ENCODE measurements at regions not wholly inside any gene's neighbourhood (a gene's known extent, or its start where the extent isn't known, plus 50 kb on each side); places are given as distances from the start of the nearest gene placed in this dataset.

DNA sequence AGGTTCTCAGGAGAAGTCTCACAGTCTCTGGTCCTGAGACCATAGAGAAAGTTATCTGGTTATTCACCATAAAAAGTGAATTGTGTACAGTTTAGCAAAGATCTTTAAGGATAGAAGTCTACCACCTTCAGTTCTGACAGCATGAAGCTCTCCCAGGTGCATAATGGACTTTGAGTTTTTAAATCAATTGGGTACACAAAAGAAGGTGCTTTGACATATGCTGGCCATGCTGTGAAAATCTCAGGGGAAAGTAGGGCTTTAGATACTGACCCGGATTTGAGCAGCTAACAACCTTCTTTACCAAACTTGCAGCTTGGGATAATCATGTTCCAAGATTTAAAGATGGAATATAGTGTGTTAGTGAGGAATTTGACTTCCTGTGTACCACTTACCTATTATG is 264.2 kb downstream of the ZSWIM6 start:
- TF ChIP-seq FOXA2 (IDR thresholded peaks at IDR 0.05) (peak; percentile 34), NR2F2 (IDR thresholded peaks at IDR 0.05) (no peak), JUND (IDR thresholded peaks at IDR 0.05) (peak in 1 of 2 donors; percentile 21), EGR1 (IDR thresholded peaks at IDR 0.05; ENCODE audit: low read depth in 2 of 2) (no peak), GABPA (IDR thresholded peaks at IDR 0.05 in 1 of 2, conservative IDR thresholded peaks at IDR 0.05 in 1 of 2) (no peak), RXRA (IDR thresholded peaks at IDR 0.05) (peak; percentile 35 to 45), RAD21 (IDR thresholded peaks at IDR 0.05) (peak in 1 of 2 donors; percentile 51), HNF4A (conservative IDR thresholded peaks at IDR 0.05) (peak; percentile 85 to 92), HNF4G (IDR thresholded peaks at IDR 0.05) (peak; percentile 73), TAF1 (conservative IDR thresholded peaks at IDR 0.05) (no peak), SP1 (IDR thresholded peaks at IDR 0.05) (peak; percentile 40), YY1 (IDR thresholded peaks at IDR 0.05) (peak; percentile 45)
- TF ChIP-seq, protein P1, sequence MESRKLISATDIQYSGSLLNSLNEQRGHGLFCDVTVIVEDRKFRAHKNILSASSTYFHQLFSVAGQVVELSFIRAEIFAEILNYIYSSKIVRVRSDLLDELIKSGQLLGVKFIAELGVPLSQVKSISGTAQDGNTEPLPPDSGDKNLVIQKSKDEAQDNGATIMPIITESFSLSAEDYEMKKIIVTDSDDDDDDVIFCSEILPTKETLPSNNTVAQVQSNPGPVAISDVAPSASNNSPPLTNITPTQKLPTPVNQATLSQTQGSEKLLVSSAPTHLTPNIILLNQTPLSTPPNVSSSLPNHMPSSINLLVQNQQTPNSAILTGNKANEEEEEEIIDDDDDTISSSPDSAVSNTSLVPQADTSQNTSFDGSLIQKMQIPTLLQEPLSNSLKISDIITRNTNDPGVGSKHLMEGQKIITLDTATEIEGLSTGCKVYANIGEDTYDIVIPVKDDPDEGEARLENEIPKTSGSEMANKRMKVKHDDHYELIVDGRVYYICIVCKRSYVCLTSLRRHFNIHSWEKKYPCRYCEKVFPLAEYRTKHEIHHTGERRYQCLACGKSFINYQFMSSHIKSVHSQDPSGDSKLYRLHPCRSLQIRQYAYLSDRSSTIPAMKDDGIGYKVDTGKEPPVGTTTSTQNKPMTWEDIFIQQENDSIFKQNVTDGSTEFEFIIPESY (IDR thresholded peaks at IDR 0.05): peak; percentile 34
- TF ChIP-seq, protein P2, sequence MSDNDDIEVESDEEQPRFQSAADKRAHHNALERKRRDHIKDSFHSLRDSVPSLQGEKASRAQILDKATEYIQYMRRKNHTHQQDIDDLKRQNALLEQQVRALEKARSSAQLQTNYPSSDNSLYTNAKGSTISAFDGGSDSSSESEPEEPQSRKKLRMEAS (IDR thresholded peaks at IDR 0.05): peak; percentile 46
- TF ChIP-seq, protein P3, sequence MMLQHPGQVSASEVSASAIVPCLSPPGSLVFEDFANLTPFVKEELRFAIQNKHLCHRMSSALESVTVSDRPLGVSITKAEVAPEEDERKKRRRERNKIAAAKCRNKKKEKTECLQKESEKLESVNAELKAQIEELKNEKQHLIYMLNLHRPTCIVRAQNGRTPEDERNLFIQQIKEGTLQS (IDR thresholded peaks at IDR 0.05): no peak
- TF ChIP-seq, protein P4, sequence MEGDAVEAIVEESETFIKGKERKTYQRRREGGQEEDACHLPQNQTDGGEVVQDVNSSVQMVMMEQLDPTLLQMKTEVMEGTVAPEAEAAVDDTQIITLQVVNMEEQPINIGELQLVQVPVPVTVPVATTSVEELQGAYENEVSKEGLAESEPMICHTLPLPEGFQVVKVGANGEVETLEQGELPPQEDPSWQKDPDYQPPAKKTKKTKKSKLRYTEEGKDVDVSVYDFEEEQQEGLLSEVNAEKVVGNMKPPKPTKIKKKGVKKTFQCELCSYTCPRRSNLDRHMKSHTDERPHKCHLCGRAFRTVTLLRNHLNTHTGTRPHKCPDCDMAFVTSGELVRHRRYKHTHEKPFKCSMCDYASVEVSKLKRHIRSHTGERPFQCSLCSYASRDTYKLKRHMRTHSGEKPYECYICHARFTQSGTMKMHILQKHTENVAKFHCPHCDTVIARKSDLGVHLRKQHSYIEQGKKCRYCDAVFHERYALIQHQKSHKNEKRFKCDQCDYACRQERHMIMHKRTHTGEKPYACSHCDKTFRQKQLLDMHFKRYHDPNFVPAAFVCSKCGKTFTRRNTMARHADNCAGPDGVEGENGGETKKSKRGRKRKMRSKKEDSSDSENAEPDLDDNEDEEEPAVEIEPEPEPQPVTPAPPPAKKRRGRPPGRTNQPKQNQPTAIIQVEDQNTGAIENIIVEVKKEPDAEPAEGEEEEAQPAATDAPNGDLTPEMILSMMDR (IDR thresholded peaks at IDR 0.05; ENCODE audit: low read depth, low read length, missing input control): no peak
- Histone ChIP-seq H3K4me3 (ENCODE audit: low read depth in 1 of 3, low read length in 3 of 3) (no peak overlapping the region), H3K4me1 (ENCODE audit: control insufficient read depth in 4 of 4, insufficient read depth in 4 of 4, low read length in 3 of 4) (peaks cover 0 to 23% (median 12%) of the 10 kb centered on the region in 4 donors), H3K9ac (ENCODE audit: low read depth in 1 of 2, low read length in 2 of 2) (no peak overlapping the region), H3K9me3 (ENCODE audit: control insufficient read depth in 4 of 4, low read length in 3 of 4) (no peaks in the 10 kb centered on the region), H3K36me3 (ENCODE audit: control insufficient read depth in 4 of 4, insufficient read depth in 3 of 4, low read depth in 1 of 4, low read length in 3 of 4) (no peaks in the 10 kb centered on the region), H3K27me3 (ENCODE audit: control insufficient read depth in 4 of 4, insufficient read depth in 4 of 4, low read length in 3 of 4) (no peaks in the 10 kb centered on the region), H3K27ac (ENCODE audit: low read depth in 1 of 2, low read length in 2 of 2) (no peak overlapping the region)
- 37% methylated on average over 1 of the region's 1 CpG for WGBS
- DNase-seq (ENCODE audit: low spot score): no peak

DNA sequence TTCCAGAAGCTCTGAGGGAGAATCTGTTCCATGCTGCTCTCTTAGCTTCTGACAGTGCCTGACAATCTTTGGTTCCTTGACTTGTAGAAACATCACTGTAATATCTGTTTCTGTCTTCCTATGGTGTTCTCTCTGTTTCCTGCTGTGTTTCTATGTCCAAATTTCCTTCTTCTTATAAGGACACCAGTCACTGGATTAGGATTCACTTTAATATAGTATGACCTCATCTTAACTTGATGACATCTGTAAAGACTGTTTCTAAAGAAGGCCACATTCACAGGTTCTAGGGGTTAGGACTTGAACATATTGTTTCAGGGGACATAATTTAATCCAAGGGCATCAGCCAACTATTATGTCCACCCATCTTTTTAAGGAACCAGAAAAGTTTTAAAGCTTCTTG is 265.6 kb downstream of the ZSWIM6 start:
- H3K27ac ChIP-seq (ENCODE audit: low read depth in 1 of 2, low read length in 2 of 2): no peak overlapping the region
- no peak for DNase-seq (ENCODE audit: low spot score)
- no peak for TF ChIP-seq NR2F2 (IDR thresholded peaks at IDR 0.05)
- no peak for TF ChIP-seq EGR1 (IDR thresholded peaks at IDR 0.05; ENCODE audit: low read depth in 2 of 2)
- no peak for TF ChIP-seq JUND (IDR thresholded peaks at IDR 0.05)
- no peak for TF ChIP-seq TAF1 (conservative IDR thresholded peaks at IDR 0.05)
- TF ChIP-seq RAD21 (IDR thresholded peaks at IDR 0.05): no peak
- no peak for TF ChIP-seq SP1 (IDR thresholded peaks at IDR 0.05)
- no peak for TF ChIP-seq FOXA1 (IDR thresholded peaks at IDR 0.05)
- no peak for TF ChIP-seq YY1 (IDR thresholded peaks at IDR 0.05)
- TF ChIP-seq, protein P1 (IDR thresholded peaks at IDR 0.05): no peak
- no peak for TF ChIP-seq GABPA (IDR thresholded peaks at IDR 0.05 in 1 of 2, conservative IDR thresholded peaks at IDR 0.05 in 1 of 2)
- TF ChIP-seq, protein P2 (IDR thresholded peaks at IDR 0.05): no peak
- TF ChIP-seq, protein P3 (IDR thresholded peaks at IDR 0.05): no peak
- TF ChIP-seq RXRA (IDR thresholded peaks at IDR 0.05): no peak
- H3K9ac ChIP-seq (ENCODE audit: low read depth in 1 of 2, low read length in 2 of 2): no peak overlapping the region
- no peaks in the 10 kb centered on the region for H3K27me3 ChIP-seq (ENCODE audit: control insufficient read depth in 4 of 4, insufficient read depth in 4 of 4, low read length in 3 of 4)
- H3K4me3 ChIP-seq (ENCODE audit: low read depth in 1 of 3, low read length in 3 of 3): no peak overlapping the region
- no peaks in the 10 kb centered on the region for H3K9me3 ChIP-seq (ENCODE audit: control insufficient read depth in 4 of 4, low read length in 3 of 4)
- peaks cover 1 to 23% (median 12%) of the 10 kb centered on the region in 4 donors for H3K4me1 ChIP-seq (ENCODE audit: control insufficient read depth in 4 of 4, insufficient read depth in 4 of 4, low read length in 3 of 4)
- H3K36me3 ChIP-seq (ENCODE audit: control insufficient read depth in 4 of 4, insufficient read depth in 3 of 4, low read depth in 1 of 4, low read length in 3 of 4): no peaks in the 10 kb centered on the region
